ENCODE measurements at regions not wholly inside any gene's neighbourhood (a gene's known extent, or its start where the extent isn't known, plus 50 kb on each side); places are given as distances from the start of the nearest gene placed in this dataset.

GRCh38 chr4:159980826-159981468 is 878.1 kb downstream of the RAPGEF2 start:
- no peak for TF ChIP-seq CTCF (conservative IDR thresholded peaks at IDR 0.05; ENCODE audit: control insufficient read depth, insufficient read depth, low read depth, low read length)
- no peak overlapping the region for H3K4me3 ChIP-seq (ENCODE audit: control insufficient read depth, low read depth, low read length)
- no peak for DNase-seq (ENCODE audit: low read depth)

GRCh38 chr4:159981469-159981856 is 878.6 kb downstream of the RAPGEF2 start:
- TF ChIP-seq CTCF (conservative IDR thresholded peaks at IDR 0.05; ENCODE audit: control insufficient read depth, insufficient read depth, low read depth, low read length) = no peak
- H3K4me3 ChIP-seq (ENCODE audit: control insufficient read depth, low read depth, low read length) = no peak overlapping the region
- DNase-seq (ENCODE audit: low read depth) = no peak

- no peak for DNase-seq (ENCODE audit: low read depth)
These were observed 880.2 kb downstream of the RAPGEF2 start for GRCh38 chr4:159983082-159983481.

DNA sequence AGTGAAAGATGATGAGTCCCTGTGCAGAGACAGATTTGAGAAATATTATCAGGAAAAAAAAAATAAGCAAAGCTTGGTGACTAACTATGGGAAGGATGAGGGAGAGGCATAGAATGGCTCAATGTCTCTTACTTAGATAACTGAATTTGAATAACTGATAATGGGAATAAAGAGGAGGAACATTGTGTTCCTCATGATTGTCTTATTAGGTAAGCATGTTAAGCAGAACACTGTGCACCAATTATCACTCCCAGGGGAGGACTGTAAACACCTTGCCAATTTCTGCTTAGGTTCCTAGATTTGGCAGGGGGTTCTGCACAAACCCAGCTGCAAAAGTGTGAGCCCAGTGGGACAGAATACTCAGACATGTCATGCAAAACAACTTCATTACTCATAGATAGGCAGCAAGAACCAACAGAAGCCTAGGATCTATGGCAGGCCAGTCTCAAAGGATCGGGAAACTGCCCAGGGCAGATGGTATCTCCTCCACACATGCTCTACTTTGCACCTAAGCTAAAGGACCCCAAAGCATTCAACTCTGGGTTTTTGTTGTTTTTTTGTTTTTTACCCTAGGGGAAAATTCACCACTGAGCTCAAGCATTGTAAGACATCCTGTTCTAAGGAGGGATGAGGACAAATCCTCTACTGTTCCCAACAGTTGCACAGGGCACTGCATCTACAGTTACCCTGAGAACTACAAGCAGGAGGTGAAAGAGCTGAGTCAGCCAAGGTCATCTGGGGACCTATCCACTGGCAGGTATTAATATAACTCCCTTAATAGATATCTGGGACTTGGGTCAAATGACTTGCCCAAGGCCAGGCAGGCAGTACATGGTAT is 907.0 kb downstream of the RAPGEF2 start:
- H3K4me3 ChIP-seq (ENCODE audit: control insufficient read depth, low read depth, low read length) = no peak overlapping the region
- no peak for DNase-seq (ENCODE audit: low read depth)
- no peak for TF ChIP-seq CTCF (conservative IDR thresholded peaks at IDR 0.05; ENCODE audit: control insufficient read depth, insufficient read depth, low read depth, low read length)

More at GRCh38 chr4:159983082-159983481, 880.2 kb downstream of the RAPGEF2 start:
- H3K4me3 ChIP-seq (ENCODE audit: control insufficient read depth, low read depth, low read length) = no peak overlapping the region
- no peak for TF ChIP-seq CTCF (conservative IDR thresholded peaks at IDR 0.05; ENCODE audit: control insufficient read depth, insufficient read depth, low read depth, low read length)

DNA sequence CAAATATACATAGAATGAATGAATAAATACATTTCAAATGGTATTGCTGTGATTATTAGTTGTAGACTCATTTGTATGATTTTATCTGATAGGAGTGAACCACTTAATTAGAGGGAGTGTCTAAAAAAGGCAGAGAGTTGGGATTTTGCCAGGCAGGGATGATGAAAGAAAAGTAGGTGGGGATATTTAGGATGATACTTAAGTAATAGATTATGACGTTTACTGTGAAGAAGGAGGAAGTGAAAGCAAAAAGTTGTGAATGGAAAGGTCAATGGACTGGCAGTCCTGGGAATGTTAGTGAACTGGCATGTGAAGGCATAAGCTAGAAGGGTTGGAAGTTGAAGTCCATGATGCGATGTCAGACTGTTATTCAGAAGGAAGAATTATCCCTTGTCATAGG is 917.1 kb downstream of the RAPGEF2 start:
- no peak for DNase-seq (ENCODE audit: low read depth)
- TF ChIP-seq CTCF (conservative IDR thresholded peaks at IDR 0.05; ENCODE audit: control insufficient read depth, insufficient read depth, low read depth, low read length) = no peak
- no peak overlapping the region for H3K4me3 ChIP-seq (ENCODE audit: control insufficient read depth, low read depth, low read length)

DNA sequence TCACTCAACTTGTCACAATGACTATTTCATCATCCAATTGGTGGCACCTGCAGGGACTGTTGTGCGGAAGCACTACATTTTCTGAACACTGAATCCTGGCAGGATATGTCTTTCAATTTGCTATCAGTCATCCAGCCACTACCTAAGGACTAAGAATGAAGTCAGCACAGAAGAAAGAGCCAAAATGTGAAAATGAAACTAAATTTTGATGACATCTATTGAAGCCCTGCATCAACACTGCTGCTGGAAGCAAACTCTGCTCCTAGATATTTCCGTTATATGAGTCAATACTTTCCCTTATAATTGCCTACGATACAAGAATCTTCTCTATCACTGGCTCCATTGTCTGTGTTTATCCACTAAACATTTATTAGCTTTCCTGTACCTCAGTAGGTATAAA is 917.9 kb downstream of the RAPGEF2 start:
- DNase-seq (ENCODE audit: low read depth) = no peak
- TF ChIP-seq CTCF (conservative IDR thresholded peaks at IDR 0.05; ENCODE audit: control insufficient read depth, insufficient read depth, low read depth, low read length) = no peak
- no peak overlapping the region for H3K4me3 ChIP-seq (ENCODE audit: control insufficient read depth, low read depth, low read length)

Measured in fibroblast of mammary gland (primary cell).